SK-N-SH (cell line): ENCODE measurements at regions not wholly inside any gene's neighbourhood (a gene's known extent, or its start where the extent isn't known, plus 50 kb on each side); places are given as distances from the start of the nearest gene placed in this dataset.

ENCODE experiments used
- CHD2 ChIP-seq: fragments of 150-350 bp; IDR thresholded peaks from 2 replicates; pipeline ENCODE4 v1.6.1; 2018; ENCODE audit warnings: low read length; ENCODE audit not compliant: partially characterized antibody
- CTCF ChIP-seq: fragments of 200-600 bp; sonication (generic); IDR thresholded peaks from 2 replicates; pipeline ENCODE4 v1.6.1; 2017; ENCODE audit warnings: antibody characterized with exemption, mild to moderate bottlenecking, moderate library complexity
- EP300 ChIP-seq, 2 experiments: IDR thresholded peaks; 2 replicates each; pipeline versions ENCODE4 v1.4.0 to v1.6.1; 2012; ENCODE audit warnings: borderline replicate concordance in 1 of 2, low read depth in 1 of 2, low read length in 1 of 2
- EZH2phosphoT487 ChIP-seq: fragments of 200-600 bp; sonication (generic); IDR thresholded peaks from 2 replicates; pipeline ENCODE4 v1.6.1; 2017; ENCODE audit warnings: low read depth, mixed run types, mild to moderate bottlenecking, antibody characterized with exemption, moderate library complexity, borderline replicate concordance
- REST ChIP-seq: IDR thresholded peaks from 2 replicates; pipeline ENCODE4 v1.6.1; 2012; ENCODE audit warnings: mild to moderate bottlenecking, low read depth, low read length, moderate library complexity
- USF1 ChIP-seq: IDR thresholded peaks from 2 replicates; pipeline ENCODE4 v1.4.0; 2012; ENCODE audit warnings: low read depth, borderline replicate concordance
- USF2 ChIP-seq: fragments of 150-350 bp; IDR thresholded peaks from 2 replicates; pipeline ENCODE4 v1.6.1; 2017; ENCODE audit warnings: antibody characterized with exemption, low read length, low read depth, borderline replicate concordance

- TF ChIP-seq CTCF = no peak
- TF ChIP-seq REST = no peak
- no peak for TF ChIP-seq USF1
- no peak for TF ChIP-seq EP300 (IDR thresholded peaks at IDR 0.05; ENCODE audit: borderline replicate concordance in 1 of 2, low read depth in 1 of 2, low read length in 1 of 2)
- TF ChIP-seq CHD2 = no peak
- no peak for TF ChIP-seq EZH2phosphoT487
- TF ChIP-seq USF2 = no peak
Measured at GRCh38 chr22:26885441-26886261, 228.3 kb downstream of the MIAT start.
